ENCODE measurements at regions not wholly inside any gene's neighbourhood (a gene's known extent, or its start where the extent isn't known, plus 50 kb on each side); places are given as distances from the start of the nearest gene placed in this dataset.

- TF ChIP-seq POLR2AphosphoS5 (IDR thresholded peaks at IDR 0.05) (no peak), CTCF (IDR thresholded peaks at IDR 0.05) (no peak), POLR2A (IDR thresholded peaks at IDR 0.05) (no peak)
Observed at GRCh38 chr13:104769545-104769944, 1703.3 kb upstream of the SLC10A2 start.
